Left ventricle myocardium inferior (tissue), 1 donor: ENCODE measurements at regions not wholly inside any gene's neighbourhood (a gene's known extent, or its start where the extent isn't known, plus 50 kb on each side); places are given as distances from the start of the nearest gene placed in this dataset.
"Not testable (repeated sequence)": the region's sequence is repeated elsewhere in the genome, so short reads cannot be mapped to it uniquely, and the experiment has no call there.

Experiments used
- DNase-seq: peaks from one replicate; pipeline ENCODE4 v3.0.0-alpha.2; 2020
- H3K27ac ChIP-seq: fragments of 200-600 bp; replicated peaks from 2 replicates; pipeline ENCODE4 v1.8.0; 2021
- H3K27me3 ChIP-seq: fragments of 200-600 bp; 2 replicates; pipeline ENCODE4 v1.8.0; 2021; ENCODE audit warnings: low read depth
- H3K36me3 ChIP-seq: fragments of 200-600 bp; 2 replicates; pipeline ENCODE4 v1.8.0; 2021
- H3K4me1 ChIP-seq: fragments of 200-600 bp; 2 replicates; pipeline ENCODE4 v1.8.0; 2021
- H3K4me3 ChIP-seq: fragments of 200-600 bp; 2 replicates; pipeline ENCODE4 v1.8.0; 2021; ENCODE audit warnings: mild to moderate bottlenecking, moderate library complexity
- H3K9me3 ChIP-seq: fragments of 200-600 bp; replicated peaks from 2 replicates; pipeline ENCODE4 v1.8.0; 2021
- intact Hi-C: fragments of 100-400 bp; cut with micrococcal nuclease; formaldehyde crosslinking; loops from one replicate; pipeline ENCODE4 v1.11.0; 2022
- TF ChIP-seq, protein P1 (sequence below): fragments of 200-600 bp; IDR thresholded peaks from 2 replicates; pipeline ENCODE4 v1.8.0; 2021; ENCODE audit warnings: antibody characterized with exemption, mild to moderate bottlenecking, borderline replicate concordance
- donor health status: DM: no; HTN: yes; CAD: no; lungs with severe emphysema.

DNA sequence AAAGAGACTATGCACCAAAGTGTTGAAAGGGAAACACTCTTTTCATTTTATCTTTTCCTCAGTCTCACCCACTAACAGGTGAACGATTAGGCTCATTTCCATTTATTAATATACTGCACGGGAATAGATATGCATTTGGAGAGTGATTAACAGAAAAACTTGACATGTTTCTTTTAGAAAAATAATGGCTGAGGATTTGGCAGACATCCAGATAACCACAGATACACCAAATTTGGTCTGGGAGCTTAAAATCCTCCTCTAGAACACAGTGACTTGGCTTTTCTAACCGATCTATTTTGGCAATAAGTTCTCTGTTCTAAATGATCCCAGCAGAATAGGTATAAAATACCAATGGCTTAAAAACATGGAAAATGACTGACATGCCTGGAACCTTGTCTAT lies 459.3 kb upstream of the SGO1 start:
- intact Hi-C loops: no loop called here
- Histone ChIP-seq H3K27me3 (no peaks in the 10 kb centered on the region), H3K36me3 (no peaks in the 10 kb centered on the region), H3K4me3 (no peak overlapping the region), H3K27ac (no peak overlapping the region), H3K4me1 (peaks cover 21% of the 10 kb centered on the region), H3K9me3 (no peaks in the 10 kb centered on the region)
- no peak for DNase-seq
- TF ChIP-seq, protein P1, sequence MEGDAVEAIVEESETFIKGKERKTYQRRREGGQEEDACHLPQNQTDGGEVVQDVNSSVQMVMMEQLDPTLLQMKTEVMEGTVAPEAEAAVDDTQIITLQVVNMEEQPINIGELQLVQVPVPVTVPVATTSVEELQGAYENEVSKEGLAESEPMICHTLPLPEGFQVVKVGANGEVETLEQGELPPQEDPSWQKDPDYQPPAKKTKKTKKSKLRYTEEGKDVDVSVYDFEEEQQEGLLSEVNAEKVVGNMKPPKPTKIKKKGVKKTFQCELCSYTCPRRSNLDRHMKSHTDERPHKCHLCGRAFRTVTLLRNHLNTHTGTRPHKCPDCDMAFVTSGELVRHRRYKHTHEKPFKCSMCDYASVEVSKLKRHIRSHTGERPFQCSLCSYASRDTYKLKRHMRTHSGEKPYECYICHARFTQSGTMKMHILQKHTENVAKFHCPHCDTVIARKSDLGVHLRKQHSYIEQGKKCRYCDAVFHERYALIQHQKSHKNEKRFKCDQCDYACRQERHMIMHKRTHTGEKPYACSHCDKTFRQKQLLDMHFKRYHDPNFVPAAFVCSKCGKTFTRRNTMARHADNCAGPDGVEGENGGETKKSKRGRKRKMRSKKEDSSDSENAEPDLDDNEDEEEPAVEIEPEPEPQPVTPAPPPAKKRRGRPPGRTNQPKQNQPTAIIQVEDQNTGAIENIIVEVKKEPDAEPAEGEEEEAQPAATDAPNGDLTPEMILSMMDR: no peak

DNA sequence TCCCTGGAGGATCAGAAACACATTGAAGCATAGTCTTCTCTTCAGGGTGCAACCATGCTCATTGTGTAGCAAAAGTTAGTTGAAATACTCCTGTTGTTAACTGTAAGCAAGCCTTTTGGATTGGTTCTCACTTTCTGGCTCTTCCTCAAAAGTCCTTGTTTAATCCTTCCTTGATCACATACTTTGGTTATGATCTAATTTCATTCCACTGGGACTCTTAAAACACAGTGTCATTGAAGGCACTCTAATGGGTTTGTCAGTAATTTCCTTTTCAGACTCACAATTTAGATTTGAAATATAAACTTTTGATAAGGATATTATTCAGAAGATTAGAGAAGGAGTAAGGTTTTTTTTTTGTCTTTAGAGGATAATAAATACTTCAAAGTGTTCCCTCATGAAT lies 451.7 kb upstream of the SGO1 start:
- Histone ChIP-seq H3K27ac (no peak overlapping the region), H3K4me3 (no peak overlapping the region), H3K9me3 (peaks cover 8% of the 10 kb centered on the region), H3K27me3 (no peaks in the 10 kb centered on the region), H3K36me3 (no peaks in the 10 kb centered on the region), H3K4me1 (no peaks in the 10 kb centered on the region)
- DNase-seq: no peak
- intact Hi-C loops: no loop called here
- TF ChIP-seq, protein P1: no peak

DNA sequence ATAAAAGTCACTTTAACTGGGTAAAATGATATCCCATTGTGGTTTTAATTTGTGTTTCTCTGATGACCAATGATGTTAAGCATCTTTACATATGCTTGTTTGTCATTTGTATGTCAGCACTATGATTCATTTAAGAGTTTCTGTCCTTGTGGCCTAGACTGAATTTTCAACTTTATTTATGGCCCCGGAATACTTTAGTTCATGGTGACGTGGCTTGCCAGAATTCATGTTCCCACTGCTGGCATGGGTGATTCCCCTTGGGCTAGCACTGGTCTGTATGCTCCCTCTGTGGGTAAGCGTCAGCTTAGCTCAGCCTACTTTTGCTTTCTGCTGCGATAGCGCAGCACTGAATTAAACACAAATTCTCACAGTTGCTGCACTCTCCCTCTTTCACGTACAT lies 436.3 kb upstream of the SGO1 start:
- no peaks in the 10 kb centered on the region for H3K27me3 ChIP-seq
- no peak for DNase-seq
- H3K27ac ChIP-seq: no peak overlapping the region
- TF ChIP-seq, protein P1: no peak
- no peaks in the 10 kb centered on the region for H3K4me1 ChIP-seq
- no peaks in the 10 kb centered on the region for H3K36me3 ChIP-seq
- intact Hi-C loops: no loop called here
- no peak overlapping the region for H3K4me3 ChIP-seq
- H3K9me3 ChIP-seq: peaks cover 26% of the 10 kb centered on the region

DNA sequence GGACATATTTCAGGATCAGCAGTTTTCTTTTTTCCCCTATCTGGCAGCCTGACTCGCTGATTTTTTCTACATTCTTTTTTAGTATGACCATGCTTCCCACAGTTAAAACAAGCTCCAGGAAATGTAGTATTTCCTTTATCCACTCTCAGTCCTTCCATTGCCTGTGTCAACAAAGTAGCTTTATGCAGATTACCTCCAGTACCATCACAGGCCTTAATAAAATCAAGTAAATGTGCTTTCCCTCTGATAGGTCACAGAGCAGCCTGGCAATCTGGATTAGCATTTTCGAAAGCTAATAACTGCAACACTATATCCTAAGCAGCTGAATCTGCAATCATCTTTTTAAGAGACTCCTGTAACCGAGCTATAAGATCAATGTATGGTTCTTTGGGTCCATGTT lies 432.6 kb upstream of the SGO1 start:
- H3K9me3 ChIP-seq: peaks cover 39% of the 10 kb centered on the region
- H3K4me1 ChIP-seq, DNase-seq, intact Hi-C loops, H3K4me3 ChIP-seq, H3K27ac ChIP-seq, H3K36me3 ChIP-seq, H3K27me3 ChIP-seq: not testable (repeated sequence)

DNA sequence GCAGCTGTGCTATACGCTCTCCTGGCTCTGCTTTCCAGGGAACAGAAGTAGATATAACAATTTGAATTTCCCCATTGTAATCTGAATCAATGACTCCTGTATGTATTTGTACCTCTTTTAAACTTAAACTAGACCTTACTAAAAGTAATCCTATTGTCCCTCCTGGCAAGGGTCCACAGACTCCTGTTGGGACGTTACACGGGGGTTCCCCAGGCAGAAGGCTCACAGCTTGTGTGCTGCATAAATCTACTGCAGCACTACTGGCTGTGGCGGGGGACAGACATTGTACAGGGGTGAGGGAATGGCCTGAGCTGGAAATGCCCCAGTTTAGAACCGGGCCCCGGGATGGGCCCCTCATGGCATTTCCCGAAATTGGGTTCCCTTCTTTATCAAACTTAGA lies 432.2 kb upstream of the SGO1 start:
- intact Hi-C loops, H3K27ac ChIP-seq, DNase-seq, H3K36me3 ChIP-seq, H3K27me3 ChIP-seq, H3K4me1 ChIP-seq, H3K4me3 ChIP-seq: not testable (repeated sequence)
- H3K9me3 ChIP-seq: peaks cover 43% of the 10 kb centered on the region

DNA sequence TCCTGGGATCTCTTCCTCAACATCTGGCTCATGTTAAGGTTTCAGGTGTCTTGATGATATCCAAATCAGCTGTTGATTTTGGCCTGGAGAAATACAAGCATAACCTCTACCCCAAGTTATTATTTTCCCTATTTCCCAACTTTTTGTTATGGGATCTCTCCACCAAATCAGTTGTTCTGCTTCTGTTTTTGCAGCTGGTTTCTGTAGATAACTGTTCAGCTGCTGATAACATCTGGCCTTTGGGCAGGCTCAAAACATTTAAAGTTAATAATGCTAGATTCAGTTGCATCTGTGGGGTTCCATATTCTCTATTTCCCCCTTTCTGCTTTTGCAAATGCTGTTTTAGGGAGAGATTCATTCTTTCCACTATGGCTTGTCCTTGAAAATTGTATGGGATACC lies 430.0 kb upstream of the SGO1 start:
- H3K27ac ChIP-seq, H3K27me3 ChIP-seq, H3K4me1 ChIP-seq, DNase-seq, H3K36me3 ChIP-seq, H3K4me3 ChIP-seq, intact Hi-C loops: not testable (repeated sequence)
- peaks cover 57% of the 10 kb centered on the region for H3K9me3 ChIP-seq

DNA sequence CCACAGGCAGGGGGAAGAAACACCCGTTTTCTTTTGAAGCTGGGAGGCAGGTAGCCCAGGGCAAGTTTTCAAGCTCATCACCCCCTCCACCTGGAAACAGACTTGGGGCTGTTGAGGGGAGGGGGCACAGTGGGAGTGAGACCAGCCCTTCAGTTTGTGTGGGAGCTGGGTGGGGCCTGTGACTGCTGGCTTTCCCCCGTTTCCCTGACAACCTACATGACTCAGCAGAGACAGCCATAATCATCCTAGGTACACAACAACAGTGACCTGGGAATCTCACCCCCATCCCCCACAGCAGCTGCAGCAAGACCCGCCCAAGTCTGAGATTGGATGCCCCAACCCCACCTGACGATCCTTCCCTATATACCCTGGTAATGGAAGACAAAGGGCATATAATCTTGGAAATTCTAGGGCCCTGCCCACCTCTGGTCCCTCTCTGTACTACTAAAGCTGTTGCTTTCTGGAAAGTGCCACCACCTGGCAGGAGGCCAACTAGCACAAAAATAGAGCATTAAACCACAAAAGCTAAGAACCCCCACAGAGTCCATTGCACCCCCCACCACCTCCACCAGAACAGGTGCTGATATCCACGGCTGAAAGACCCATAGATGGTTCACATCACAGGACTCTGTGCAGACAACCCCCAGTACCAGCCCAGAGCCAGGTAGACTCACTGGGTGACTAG lies 422.2 kb upstream of the SGO1 start:
- DNase-seq: no peak
- Histone ChIP-seq H3K9me3 (peaks cover 66% of the 10 kb centered on the region), H3K27me3 (no peaks in the 10 kb centered on the region), H3K4me3 (no peak overlapping the region), H3K27ac (no peak overlapping the region), H3K36me3 (no peaks in the 10 kb centered on the region), H3K4me1 (no peaks in the 10 kb centered on the region)
- TF ChIP-seq, protein P1: no peak
- intact Hi-C loops: no loop called here
